NCI-H1092 treated with DMSO at 0.1 percent for 48 hours (cell line): ENCODE measurements at regions not wholly inside any gene's neighbourhood (a gene's known extent, or its start where the extent isn't known, plus 50 kb on each side); places are given as distances from the start of the nearest gene placed in this dataset.

ENCODE experiments used
- DNase-seq: peaks from one replicate; lab custom pipeline; 2025; lab: John Stamatoyannopoulos, UW

GRCh38 chr14:97581016-97581415 is 783.8 kb downstream of the VRK1 start:
- DNase-seq = peak; percentile 17

GRCh38 chr14:97582022-97582421 is 784.8 kb downstream of the VRK1 start:
- DNase-seq = no peak

GRCh38 chr14:97584528-97584927 is 787.3 kb downstream of the VRK1 start:
- DNase-seq = no peak

- DNase-seq = no peak
These were observed 795.3 kb downstream of the VRK1 start for GRCh38 chr14:97592341-97592980.

GRCh38 chr14:97594306-97594705 is 797.1 kb downstream of the VRK1 start:
- DNase-seq = no peak

GRCh38 chr14:97602438-97603117 is 805.4 kb downstream of the VRK1 start:
- no peak for DNase-seq

- DNase-seq = no peak
These were observed 806.0 kb downstream of the VRK1 start for GRCh38 chr14:97603201-97603600.

GRCh38 chr14:97604731-97605130 is 807.5 kb downstream of the VRK1 start:
- no peak for DNase-seq

GRCh38 chr14:97618401-97618800 is 821.2 kb downstream of the VRK1 start:
- DNase-seq = no peak

GRCh38 chr14:97618917-97619690 is 821.9 kb downstream of the VRK1 start:
- DNase-seq = no peak

- no peak for DNase-seq
These were observed 822.9 kb downstream of the VRK1 start for GRCh38 chr14:97620066-97620465.

- no peak for DNase-seq
These were observed 827.8 kb downstream of the VRK1 start for GRCh38 chr14:97624985-97625384.

GRCh38 chr14:97625477-97625876 is 828.3 kb downstream of the VRK1 start:
- DNase-seq = peak; percentile 28

GRCh38 chr14:97626088-97626487 is 828.9 kb downstream of the VRK1 start:
- no peak for DNase-seq

GRCh38 chr14:97630249-97630648 is 833.1 kb downstream of the VRK1 start:
- DNase-seq = no peak

- no peak for DNase-seq
These were observed 836.1 kb downstream of the VRK1 start for GRCh38 chr14:97633131-97633738.

GRCh38 chr14:97634751-97635150 is 837.6 kb downstream of the VRK1 start:
- no peak for DNase-seq

- no peak for DNase-seq
These were observed 841.7 kb downstream of the VRK1 start for GRCh38 chr14:97638864-97639263.

- no peak for DNase-seq
These were observed 842.8 kb downstream of the VRK1 start for GRCh38 chr14:97640031-97640430.

- DNase-seq = no peak
These were observed 844.6 kb downstream of the VRK1 start for GRCh38 chr14:97641827-97642226.

GRCh38 chr14:97642631-97643030 is 845.4 kb downstream of the VRK1 start:
- no peak for DNase-seq

- no peak for DNase-seq
These were observed 847.2 kb downstream of the VRK1 start for GRCh38 chr14:97644365-97644764.

- DNase-seq = no peak
These were observed 852.6 kb downstream of the VRK1 start for GRCh38 chr14:97649752-97650151.
